HG03520 (cell line): ENCODE measurements at regions not wholly inside any gene's neighbourhood (a gene's known extent, or its start where the extent isn't known, plus 50 kb on each side); places are given as distances from the start of the nearest gene placed in this dataset.
"Not testable (repeated sequence)": the region's sequence is repeated elsewhere in the genome, so short reads cannot be mapped to it uniquely, and the experiment has no call there.

Experiments used
- ATAC-seq: cut with Tn5 transposase; IDR thresholded peaks from one replicate; pipeline ENCODE4 v1.9.1; 2021; ENCODE audit warnings: mild to moderate bottlenecking, moderate library complexity; ENCODE audit not compliant: unreplicated experiment

- ATAC-seq, result no peak
Observed at GRCh38 chr2:137879121-137879520, 85.2 kb upstream of the HNMT start.

GRCh38 chr2:137881711-137882110 is 82.6 kb upstream of the HNMT start:
- no peak for ATAC-seq

GRCh38 chr2:137886083-137886831 is 78.0 kb upstream of the HNMT start:
- ATAC-seq, result no peak

- ATAC-seq, result no peak
Observed at GRCh38 chr2:137888845-137889244, 75.4 kb upstream of the HNMT start.

GRCh38 chr2:137892739-137893138 is 71.5 kb upstream of the HNMT start:
- ATAC-seq, result no peak

- no peak for ATAC-seq
Observed at GRCh38 chr2:137893145-137893544, 71.1 kb upstream of the HNMT start.

GRCh38 chr2:137896467-137896866 is 67.8 kb upstream of the HNMT start:
- ATAC-seq, result no peak

- no peak for ATAC-seq
Observed at GRCh38 chr2:137897082-137897481, 67.2 kb upstream of the HNMT start.

- ATAC-seq, result no peak
Observed at GRCh38 chr2:137900421-137901141, 63.7 kb upstream of the HNMT start.

GRCh38 chr2:137910641-137911040 is 53.6 kb upstream of the HNMT start:
- ATAC-seq, result no peak

- ATAC-seq, result no peak
Observed at GRCh38 chr2:137912371-137912770, 51.9 kb upstream of the HNMT start.

- no peak for ATAC-seq
Observed at GRCh38 chr2:137913169-137913568, 51.1 kb upstream of the HNMT start.

- not testable (repeated sequence) for ATAC-seq
Observed at GRCh38 chr2:137913648-137914047, 50.6 kb upstream of the HNMT start.
